ENCODE measurements at regions not wholly inside any gene's neighbourhood (a gene's known extent, or its start where the extent isn't known, plus 50 kb on each side); places are given as distances from the start of the nearest gene placed in this dataset.
"Not testable (repeated sequence)": the region's sequence is repeated elsewhere in the genome, so short reads cannot be mapped to it uniquely, and the experiment has no call there.

DNA sequence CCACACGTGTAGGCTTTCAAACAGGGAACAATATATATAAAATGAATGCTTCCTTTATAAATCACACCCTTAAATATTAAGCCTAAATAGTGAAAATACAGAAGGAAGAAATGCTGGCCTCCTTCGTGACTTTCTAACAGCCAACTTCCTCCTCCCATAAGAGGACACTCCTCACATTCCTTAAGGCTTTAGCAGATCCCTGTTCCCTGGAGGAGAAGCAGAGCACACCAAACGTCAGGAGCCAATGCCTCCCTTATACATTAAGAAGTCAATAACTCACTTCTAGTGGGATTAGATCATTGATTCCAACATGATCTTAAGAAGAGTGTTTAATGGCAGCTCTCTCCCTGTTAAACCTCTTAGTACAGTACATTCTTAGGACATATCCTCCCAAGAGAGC lies 108.4 kb upstream of the FAM241A start:
- no peaks in the 10 kb centered on the region for H3K36me3 ChIP-seq
- no peak for DNase-seq

DNA sequence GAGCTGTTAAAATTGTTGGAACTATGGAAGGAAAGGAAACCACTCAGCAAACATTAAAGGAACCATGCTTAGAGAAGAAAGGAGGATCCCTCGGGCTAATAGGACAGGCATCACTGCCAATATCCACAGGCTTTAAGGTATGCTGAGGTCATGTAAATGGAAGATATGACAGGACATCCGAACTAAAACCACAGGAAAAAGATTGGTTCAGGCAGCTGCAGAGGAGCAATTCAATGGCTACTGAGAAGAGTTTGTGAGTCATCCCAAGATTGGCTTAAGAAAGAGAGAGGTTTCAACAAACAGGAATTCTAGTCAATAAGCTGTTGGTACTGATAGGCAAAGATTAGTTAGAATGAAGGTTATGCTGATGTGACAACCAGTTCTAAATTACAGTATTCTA lies 106.4 kb upstream of the FAM241A start:
- H3K9me3 ChIP-seq, result no peaks in the 10 kb centered on the region
- H3K4me1 ChIP-seq, result no peaks in the 10 kb centered on the region
- no peaks in the 10 kb centered on the region for H3K27me3 ChIP-seq
- H3K27ac ChIP-seq, result no peak overlapping the region
- ATAC-seq (no peak), DNase-seq (no peak)
- intact Hi-C loops (cut with DNase I; ENCODE audit: low total_unique reads) (loop anchor here (10.0 kb wide), 1 partner anchor 404 kb away; no protein-coding TSS in a partner anchor), in situ Hi-C loops (cut with MboI; ENCODE audit: low sequenced_read_pairs in 4 of 4) (loop anchor here in 2 of 4 donors (25.0 kb wide), 2 partner anchors 377 to 402 kb away; no protein-coding TSS in a partner anchor)
- no peak overlapping the region for H3K4me3 ChIP-seq
- no peak for TF ChIP-seq POLR2A (IDR thresholded peaks at IDR 0.05)
- TF ChIP-seq, protein P1, sequence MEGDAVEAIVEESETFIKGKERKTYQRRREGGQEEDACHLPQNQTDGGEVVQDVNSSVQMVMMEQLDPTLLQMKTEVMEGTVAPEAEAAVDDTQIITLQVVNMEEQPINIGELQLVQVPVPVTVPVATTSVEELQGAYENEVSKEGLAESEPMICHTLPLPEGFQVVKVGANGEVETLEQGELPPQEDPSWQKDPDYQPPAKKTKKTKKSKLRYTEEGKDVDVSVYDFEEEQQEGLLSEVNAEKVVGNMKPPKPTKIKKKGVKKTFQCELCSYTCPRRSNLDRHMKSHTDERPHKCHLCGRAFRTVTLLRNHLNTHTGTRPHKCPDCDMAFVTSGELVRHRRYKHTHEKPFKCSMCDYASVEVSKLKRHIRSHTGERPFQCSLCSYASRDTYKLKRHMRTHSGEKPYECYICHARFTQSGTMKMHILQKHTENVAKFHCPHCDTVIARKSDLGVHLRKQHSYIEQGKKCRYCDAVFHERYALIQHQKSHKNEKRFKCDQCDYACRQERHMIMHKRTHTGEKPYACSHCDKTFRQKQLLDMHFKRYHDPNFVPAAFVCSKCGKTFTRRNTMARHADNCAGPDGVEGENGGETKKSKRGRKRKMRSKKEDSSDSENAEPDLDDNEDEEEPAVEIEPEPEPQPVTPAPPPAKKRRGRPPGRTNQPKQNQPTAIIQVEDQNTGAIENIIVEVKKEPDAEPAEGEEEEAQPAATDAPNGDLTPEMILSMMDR (IDR thresholded peaks at IDR 0.05 in 4 of 5, conservative IDR thresholded peaks at IDR 0.05 in 1 of 5), result no peak
- H3K36me3 ChIP-seq, result no peaks in the 10 kb centered on the region

More for the DNA sequence above, 108.4 kb upstream of the FAM241A start:
- no peaks in the 10 kb centered on the region for H3K27me3 ChIP-seq
- no peak overlapping the region for H3K4me3 ChIP-seq
- intact Hi-C loops (cut with DNase I; ENCODE audit: low total_unique reads) (loop anchor here (10.0 kb wide), 1 partner anchor 402 kb away; no protein-coding TSS in a partner anchor), in situ Hi-C loops (cut with MboI; ENCODE audit: low sequenced_read_pairs in 4 of 4) (loop anchor here in 2 of 4 donors (25.0 kb wide), 2 partner anchors 375 to 400 kb away; no protein-coding TSS in a partner anchor)
- TF ChIP-seq, protein P1 (IDR thresholded peaks at IDR 0.05 in 4 of 5, conservative IDR thresholded peaks at IDR 0.05 in 1 of 5), result no peak
- no peak for TF ChIP-seq POLR2A (IDR thresholded peaks at IDR 0.05)
- H3K4me1 ChIP-seq, result no peaks in the 10 kb centered on the region
- H3K27ac ChIP-seq, result no peak overlapping the region
- ATAC-seq, result no peak
- H3K9me3 ChIP-seq, result no peaks in the 10 kb centered on the region

DNA sequence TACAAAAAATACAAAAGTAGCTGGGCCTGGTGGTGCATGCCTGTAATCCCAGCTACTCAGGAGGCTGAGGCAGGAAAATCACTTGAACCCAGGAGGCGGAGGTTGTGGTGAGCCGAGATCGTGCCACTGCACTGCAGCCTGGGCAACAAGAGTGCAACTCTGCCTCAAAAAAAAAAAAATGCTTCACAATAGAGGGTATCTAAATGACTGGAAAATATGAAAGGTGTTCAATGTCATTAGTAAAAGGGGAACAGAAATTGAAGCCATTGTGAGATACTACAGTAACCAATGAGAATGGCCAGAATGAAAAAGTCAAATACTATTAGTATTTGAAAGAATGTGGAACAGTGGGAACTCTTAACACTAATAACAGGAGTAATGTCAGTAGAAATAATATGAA lies 96.1 kb upstream of the FAM241A start:
- in situ Hi-C loops (cut with MboI; ENCODE audit: low sequenced_read_pairs in 4 of 4), result loop anchor here in 2 of 4 donors (25.0 kb wide), 2 partner anchors 387 to 412 kb away; no protein-coding TSS in a partner anchor
- H3K27me3 ChIP-seq; H3K4me1 ChIP-seq; H3K4me3 ChIP-seq; DNase-seq; intact Hi-C loops (cut with DNase I; ENCODE audit: low total_unique reads); H3K36me3 ChIP-seq; H3K9me3 ChIP-seq; H3K27ac ChIP-seq; ATAC-seq: not testable (repeated sequence)

DNA sequence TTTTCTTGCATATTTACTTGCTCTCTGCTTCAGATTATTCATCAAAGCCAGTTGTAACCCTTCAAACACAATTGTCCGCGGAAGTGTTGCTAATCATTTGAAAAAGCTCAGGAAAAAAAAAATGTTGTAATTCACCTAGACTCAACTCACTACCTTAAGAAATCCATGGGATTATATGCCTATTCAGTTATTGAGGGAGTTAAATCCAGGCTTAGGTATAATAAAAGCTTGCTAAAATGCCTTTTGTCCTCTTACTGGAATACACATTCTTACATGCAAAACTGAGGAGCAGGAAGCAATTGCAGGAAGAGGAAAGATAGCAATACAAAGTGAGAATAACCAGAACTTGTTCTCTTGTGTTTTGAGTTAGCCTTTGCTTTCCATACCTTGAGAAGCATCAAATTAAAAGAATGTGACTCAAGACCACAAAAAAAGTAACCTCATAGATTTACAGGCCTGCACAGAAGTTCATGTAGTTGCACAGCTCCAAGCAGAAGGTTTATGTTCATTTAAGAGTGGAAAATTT lies 91.4 kb upstream of the FAM241A start:
- Histone ChIP-seq H3K9me3 (no peaks in the 10 kb centered on the region), H3K36me3 (no peaks in the 10 kb centered on the region), H3K4me1 (no peaks in the 10 kb centered on the region), H3K27ac (no peak overlapping the region), H3K27me3 (no peaks in the 10 kb centered on the region), H3K4me3 (no peak overlapping the region)
- intact Hi-C loops (cut with DNase I; ENCODE audit: low total_unique reads) (no loop called here), in situ Hi-C loops (cut with MboI; ENCODE audit: low sequenced_read_pairs in 4 of 4) (no loop called here)
- no peak for ATAC-seq
- DNase-seq, result no peak
- no peak for TF ChIP-seq POLR2A (IDR thresholded peaks at IDR 0.05)
- TF ChIP-seq, protein P1 (IDR thresholded peaks at IDR 0.05 in 4 of 5, conservative IDR thresholded peaks at IDR 0.05 in 1 of 5), result no peak

DNA sequence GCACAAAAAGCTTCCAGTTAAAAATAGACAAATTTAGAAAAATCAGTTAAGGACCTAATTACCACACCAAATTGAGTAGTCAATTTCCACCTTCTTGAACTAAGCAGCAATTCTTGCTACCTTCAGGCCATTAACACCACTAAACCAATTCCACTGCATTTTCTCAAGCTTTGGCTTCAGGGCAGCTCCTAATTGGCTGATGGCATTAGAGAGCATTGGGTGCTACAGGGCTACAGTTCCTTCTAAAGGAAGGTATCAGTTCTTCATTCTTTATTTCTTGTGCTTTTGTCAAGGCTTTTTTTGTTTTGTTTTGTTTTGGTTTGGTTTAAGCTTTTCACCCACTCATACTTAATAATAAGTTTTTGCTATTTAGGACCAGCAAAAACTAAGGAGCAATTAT lies 90.2 kb upstream of the FAM241A start:
- no peaks in the 10 kb centered on the region for H3K4me1 ChIP-seq
- intact Hi-C loops (cut with DNase I; ENCODE audit: low total_unique reads) (no loop called here), in situ Hi-C loops (cut with MboI; ENCODE audit: low sequenced_read_pairs in 4 of 4) (no loop called here)
- H3K27me3 ChIP-seq, result no peaks in the 10 kb centered on the region
- no peak overlapping the region for H3K4me3 ChIP-seq
- H3K36me3 ChIP-seq, result no peaks in the 10 kb centered on the region
- H3K27ac ChIP-seq, result no peak overlapping the region
- H3K9me3 ChIP-seq, result no peaks in the 10 kb centered on the region
- TF ChIP-seq, protein P1 (IDR thresholded peaks at IDR 0.05 in 4 of 5, conservative IDR thresholded peaks at IDR 0.05 in 1 of 5), result no peak
- ATAC-seq, result no peak
- no peak for DNase-seq
